Bronchial epithelial cell (primary cell): ENCODE measurements at regions not wholly inside any gene's neighbourhood (a gene's known extent, or its start where the extent isn't known, plus 50 kb on each side); places are given as distances from the start of the nearest gene placed in this dataset.

Experiments used
- DNase-seq: peaks from one replicate; pipeline ENCODE4 v3.0.0-alpha.2; 2010; ENCODE audit warnings: low read depth
- FAIRE-seq: peaks from 2 replicates; lab custom pipeline; 2011; peaks lifted over from hg19 to GRCh38; lab: Jason Lieb, UNC
- H3K27me3 ChIP-seq: 2 replicates; pipeline ENCODE4 v1.5.1; 2011; ENCODE audit warnings: low read length; ENCODE audit not compliant: control insufficient read depth, insufficient read depth
- H3K36me3 ChIP-seq: 2 replicates; pipeline ENCODE4 v1.5.1; 2011; ENCODE audit warnings: low read length; ENCODE audit not compliant: control insufficient read depth, insufficient read depth
- H3K4me3 ChIP-seq: 2 replicates; pipeline ENCODE4 v1.5.1; 2011; ENCODE audit warnings: mild to moderate bottlenecking, low read depth, low read length, control low read depth
- CTCF ChIP-seq: IDR thresholded peaks from 2 replicates; pipeline ENCODE4 v1.5.1; 2011; ENCODE audit warnings: mild to moderate bottlenecking, moderate library complexity, low read length, control low read depth, inconsistent platforms; ENCODE audit not compliant: insufficient read depth, severe bottlenecking

- TF ChIP-seq CTCF = no peak
- FAIRE-seq = no peak
Observed at GRCh38 chr2:120421830-120422175, 75.9 kb downstream of the INHBB start.

GRCh38 chr2:120422465-120423160, 76.7 kb downstream of the INHBB start:
- TF ChIP-seq CTCF = no peak
- no peak for DNase-seq
- Histone ChIP-seq H3K4me3 (no peak overlapping the region), H3K27me3 (peaks cover 4% of the 10 kb centered on the region), H3K36me3 (no peaks in the 10 kb centered on the region)
- peak; percentile 55 for FAIRE-seq

More at GRCh38 chr2:120421830-120422175, 75.9 kb downstream of the INHBB start:
- H3K4me3 ChIP-seq = no peak overlapping the region
- H3K27me3 ChIP-seq = peaks cover 4% of the 10 kb centered on the region
- DNase-seq = no peak
- H3K36me3 ChIP-seq = no peaks in the 10 kb centered on the region

- no peak overlapping the region for H3K4me3 ChIP-seq
- TF ChIP-seq CTCF = no peak
- peaks cover 4% of the 10 kb centered on the region for H3K27me3 ChIP-seq
- DNase-seq (no peak), FAIRE-seq (no peak)
- no peaks in the 10 kb centered on the region for H3K36me3 ChIP-seq
Observed at GRCh38 chr2:120423167-120423943, 77.4 kb downstream of the INHBB start.

GRCh38 chr2:120424274-120424796, 78.4 kb downstream of the INHBB start:
- Histone ChIP-seq H3K27me3 (peaks cover 4% of the 10 kb centered on the region), H3K4me3 (no peak overlapping the region), H3K36me3 (no peaks in the 10 kb centered on the region)
- TF ChIP-seq CTCF = no peak
- DNase-seq (no peak), FAIRE-seq (no peak)

GRCh38 chr2:120425014-120425413, 79.1 kb downstream of the INHBB start:
- no peak for DNase-seq
- Histone ChIP-seq H3K27me3 (peaks cover 4% of the 10 kb centered on the region), H3K36me3 (no peaks in the 10 kb centered on the region), H3K4me3 (no peak overlapping the region)
- no peak for TF ChIP-seq CTCF
- FAIRE-seq = no peak
